GM12878 (cell line): ENCODE measurements at regions not wholly inside any gene's neighbourhood (a gene's known extent, or its start where the extent isn't known, plus 50 kb on each side); places are given as distances from the start of the nearest gene placed in this dataset.

Experiments used
- ATAC-seq: fragments of 200-7000 bp; cut with Tn5 transposase; 3 replicates; pipeline ENCODE4 v1.9.1; 2020; ENCODE audit warnings: mild to moderate bottlenecking, moderate library complexity
- BruUV-seq: library from RNA; stranded (reverse); fragments of 400-500 nt; replicated peaks from 2 replicates; lab custom pipeline; 2021; lab: Mats Ljungman, UMichigan
- CTCF ChIA-PET: fragments of 300-600 bp; sonication (Branson Sonifier 250); formaldehyde crosslinking; extraction: SDS; loops from one replicate; lab custom pipeline; 2021; ENCODE audit warnings: inconsistent platforms; lab: Yijun Ruan, JAX
- POLR2A ChIA-PET: fragments of 350-600 bp; formaldehyde crosslinking; extraction: SDS; loops from one replicate; lab custom pipeline; 2021; ENCODE audit warnings: inconsistent platforms; lab: Charles Lee
- RAD21 ChIA-PET: fragments of 300-600 bp; sonication (Branson Sonifier 250); formaldehyde crosslinking; loops from one replicate; lab custom pipeline; 2023; ENCODE audit warnings: antibody characterized with exemption; ENCODE audit not compliant: unreplicated experiment; lab: Charles Lee
- SMC1A ChIA-PET: fragments of 300-600 bp; sonication (Branson Sonifier 250); formaldehyde crosslinking; loops from one replicate; lab custom pipeline; 2023; ENCODE audit not compliant: unreplicated experiment, uncharacterized antibody; lab: Charles Lee
- DNase-seq: peaks from one replicate; pipeline ENCODE4 v3.0.0-alpha.2; 2011; ENCODE audit warnings: low read depth, low spot score
- FAIRE-seq: peaks from 3 replicates; lab custom pipeline; 2011; peaks lifted over from hg19 to GRCh38; lab: Jason Lieb, UNC
- H2AFZ ChIP-seq: 2 replicates; pipeline ENCODE4 v1.6.0; 2011; ENCODE audit warnings: low read depth, low read length, control low read depth; ENCODE audit not compliant: control insufficient read depth
- H3K27ac ChIP-seq: 2 replicates; pipeline ENCODE4 v1.5.1; 2011; ENCODE audit warnings: control low read depth; ENCODE audit not compliant: control insufficient read depth, insufficient read depth
- H3K27me3 ChIP-seq, 2 experiments: replicated peaks in 1 of 2; 2 replicates each; pipeline versions ENCODE4 v1.6.0 to v1.6.1; 2011; ENCODE audit warnings: low read length in 1 of 2; ENCODE audit not compliant: control insufficient read depth in 2 of 2, insufficient read depth in 2 of 2
- H3K36me3 ChIP-seq, 2 experiments: 2 replicates each; pipeline ENCODE4 v1.5.1; 2011; ENCODE audit warnings: low read length in 1 of 2; ENCODE audit not compliant: control insufficient read depth in 2 of 2, insufficient read depth in 2 of 2
- H3K4me1 ChIP-seq: 2 replicates; pipeline ENCODE4 v1.6.1; 2011; ENCODE audit warnings: mild to moderate bottlenecking, low read length, moderate library complexity, mixed read lengths; ENCODE audit not compliant: control insufficient read depth, insufficient read depth
- H3K4me2 ChIP-seq: 2 replicates; pipeline ENCODE4 v1.6.0; 2011; ENCODE audit warnings: control low read depth; ENCODE audit not compliant: control insufficient read depth, insufficient read depth
- H3K4me3 ChIP-seq: fragments of 200-600 bp; sonication (generic); 2 replicates; pipeline ENCODE4 v1.5.1; 2016
- H3K79me2 ChIP-seq: 2 replicates; pipeline ENCODE4 v1.6.0; 2011; ENCODE audit warnings: low read length; ENCODE audit not compliant: control insufficient read depth, insufficient read depth
- H3K9ac ChIP-seq: 2 replicates; pipeline ENCODE4 v1.8.0; 2011; ENCODE audit warnings: low read length, control low read depth, mixed read lengths; ENCODE audit not compliant: control insufficient read depth, insufficient read depth
- H3K9me3 ChIP-seq: replicated peaks from 3 replicates; pipeline ENCODE4 v1.5.1; 2011; ENCODE audit warnings: mild to moderate bottlenecking, low read length; ENCODE audit not compliant: control insufficient read depth, insufficient read depth
- H4K20me1 ChIP-seq: 2 replicates; pipeline ENCODE4 v1.6.0; 2011; ENCODE audit not compliant: control insufficient read depth, insufficient read depth
- BCL11A ChIP-seq: IDR thresholded peaks from 2 replicates; pipeline ENCODE4 v1.6.1; 2011; ENCODE audit warnings: low read depth, low read length
- IRF4 ChIP-seq: IDR thresholded peaks from 2 replicates; pipeline ENCODE4 v1.6.1; 2011; ENCODE audit warnings: low read depth, low read length
- LARP7 ChIP-seq: fragments of 450-650 bp; IDR thresholded peaks from 2 replicates; pipeline ENCODE4 v1.6.1; 2017; ENCODE audit warnings: mild to moderate bottlenecking
- SIX5 ChIP-seq: IDR thresholded peaks from 2 replicates; pipeline ENCODE4 v1.6.1; 2011; ENCODE audit warnings: mild to moderate bottlenecking, low read depth, low read length, moderate library complexity; ENCODE audit not compliant: severe bottlenecking
- TAF1 ChIP-seq: IDR thresholded peaks from 2 replicates; pipeline ENCODE4 v1.6.1; 2011; ENCODE audit warnings: mild to moderate bottlenecking, low read depth, low read length, borderline replicate concordance
- TCF12 ChIP-seq: IDR thresholded peaks from 2 replicates; pipeline ENCODE4 v1.6.1; 2011; ENCODE audit warnings: low read depth, mild to moderate bottlenecking, low read length
- WRNIP1 ChIP-seq: IDR thresholded peaks from 2 replicates; pipeline ENCODE4 v1.6.1; 2011; ENCODE audit warnings: low read depth, low read length, improper control_type of control experiment, borderline replicate concordance
- ZNF274 ChIP-seq: IDR thresholded peaks from one replicate; pipeline ENCODE4 v1.8.0; 2011; ENCODE audit not compliant: insufficient read length, insufficient read depth
- WGBS: methylation state at CpG from one replicate; pipeline ENCODE4 v1.1.6; 2016; ENCODE audit warnings: low lambda C conversion rate; ENCODE audit not compliant: insufficient replicate concordance, insufficient coverage; ENCODE audit errors: missing lambda C conversion rate; 5-methylcytosine and 5-hydroxymethylcytosine counted together
- in situ Hi-C: fragments of 300-500 bp; cut with MboI; formaldehyde crosslinking; loops from 9 replicates; pipeline ENCODE4 v1.14.3; 2018; ENCODE audit warnings: mixed read lengths
- intact Hi-C: fragments of 100-400 bp; cut with micrococcal nuclease; formaldehyde crosslinking; loops from one replicate; pipeline ENCODE4 v1.14.2; 2022; ENCODE audit not compliant: unreplicated experiment
- TF ChIP-seq, protein P1 (sequence below): IDR thresholded peaks from 2 replicates; pipeline ENCODE4 v1.6.1; 2012; ENCODE audit warnings: low read depth, low read length, improper control_type of control experiment
- TF ChIP-seq, protein P2 (sequence below): IDR thresholded peaks from 2 replicates; pipeline ENCODE4 v1.6.1; 2012; ENCODE audit warnings: low read depth, low read length, improper control_type of control experiment
- TF ChIP-seq, protein P3 (sequence below): fragments of 450-650 bp; IDR thresholded peaks from 2 replicates; pipeline ENCODE4 v1.6.1; 2017; ENCODE audit warnings: mild to moderate bottlenecking, moderate library complexity
- TF ChIP-seq, protein P4 (sequence below): IDR thresholded peaks from 2 replicates; pipeline ENCODE4 v1.6.1; 2012; ENCODE audit warnings: mild to moderate bottlenecking, low read depth, low read length

DNA sequence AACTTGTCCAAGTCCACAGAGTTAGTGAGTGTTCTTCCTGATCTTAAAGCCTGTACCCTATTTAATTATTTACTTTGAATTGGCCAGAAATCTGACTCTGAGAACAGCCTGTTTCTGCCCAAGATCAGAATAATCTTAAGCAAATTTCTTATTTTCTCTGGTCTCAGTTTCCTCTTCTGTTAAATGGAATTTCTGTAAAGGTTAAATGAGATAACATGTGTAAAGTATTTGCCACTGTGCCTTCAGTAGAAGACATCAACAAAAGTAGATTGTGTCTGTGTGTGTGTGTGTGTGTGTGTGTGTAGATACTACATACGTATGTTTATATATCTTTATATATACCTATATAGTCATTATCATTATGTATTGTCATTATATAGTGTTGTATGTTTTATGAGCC lies 124.2 kb upstream of the FGGY start:
- H3K4me1 ChIP-seq = no peaks in the 10 kb centered on the region
- no peak overlapping the region for H3K4me2 ChIP-seq
- no peak overlapping the region for H2AFZ ChIP-seq
- H3K36me3 ChIP-seq = no peaks in the 10 kb centered on the region
- intact Hi-C loops (no loop called here), in situ Hi-C loops (no loop called here)
- WGBS = 84% methylated on average over 1 of the region's 1 CpG
- H4K20me1 ChIP-seq = no peaks in the 10 kb centered on the region
- ATAC-seq = no peak
- RAD21 ChIA-PET = no interaction called here
- CTCF ChIA-PET = no interaction called here
- SMC1A ChIA-PET = interaction anchor here (0.6 to 1.0 kb wide), 2 partner anchors 42 to 519 kb away, joined by 3 read pairs; no protein-coding TSS in a partner anchor
- no peak overlapping the region for H3K27ac ChIP-seq
- no TSS peak for BruUV-seq
- no peak overlapping the region for H3K4me3 ChIP-seq
- no peaks in the 10 kb centered on the region for H3K27me3 ChIP-seq
- FAIRE-seq = no peak
- H3K79me2 ChIP-seq = no peaks in the 10 kb centered on the region
- no peak for DNase-seq
- POLR2A ChIA-PET = interaction anchor here (0.6 kb wide), 1 partner anchor 56 kb away, joined by 3 read pairs; no protein-coding TSS in a partner anchor
- no peak overlapping the region for H3K9ac ChIP-seq
- H3K9me3 ChIP-seq = no peaks in the 10 kb centered on the region
- TF ChIP-seq BCL11A (no peak), SIX5 (no peak), TAF1 (no peak), TCF12 (no peak), WRNIP1 (no peak), IRF4 (no peak), ZNF274 (no peak), LARP7 (no peak)
- TF ChIP-seq, protein P1, sequence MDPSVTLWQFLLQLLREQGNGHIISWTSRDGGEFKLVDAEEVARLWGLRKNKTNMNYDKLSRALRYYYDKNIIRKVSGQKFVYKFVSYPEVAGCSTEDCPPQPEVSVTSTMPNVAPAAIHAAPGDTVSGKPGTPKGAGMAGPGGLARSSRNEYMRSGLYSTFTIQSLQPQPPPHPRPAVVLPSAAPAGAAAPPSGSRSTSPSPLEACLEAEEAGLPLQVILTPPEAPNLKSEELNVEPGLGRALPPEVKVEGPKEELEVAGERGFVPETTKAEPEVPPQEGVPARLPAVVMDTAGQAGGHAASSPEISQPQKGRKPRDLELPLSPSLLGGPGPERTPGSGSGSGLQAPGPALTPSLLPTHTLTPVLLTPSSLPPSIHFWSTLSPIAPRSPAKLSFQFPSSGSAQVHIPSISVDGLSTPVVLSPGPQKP = no peak
- TF ChIP-seq, protein P2, sequence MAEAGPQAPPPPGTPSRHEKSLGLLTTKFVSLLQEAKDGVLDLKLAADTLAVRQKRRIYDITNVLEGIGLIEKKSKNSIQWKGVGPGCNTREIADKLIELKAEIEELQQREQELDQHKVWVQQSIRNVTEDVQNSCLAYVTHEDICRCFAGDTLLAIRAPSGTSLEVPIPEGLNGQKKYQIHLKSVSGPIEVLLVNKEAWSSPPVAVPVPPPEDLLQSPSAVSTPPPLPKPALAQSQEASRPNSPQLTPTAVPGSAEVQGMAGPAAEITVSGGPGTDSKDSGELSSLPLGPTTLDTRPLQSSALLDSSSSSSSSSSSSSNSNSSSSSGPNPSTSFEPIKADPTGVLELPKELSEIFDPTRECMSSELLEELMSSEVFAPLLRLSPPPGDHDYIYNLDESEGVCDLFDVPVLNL = no peak
- TF ChIP-seq, protein P3, sequence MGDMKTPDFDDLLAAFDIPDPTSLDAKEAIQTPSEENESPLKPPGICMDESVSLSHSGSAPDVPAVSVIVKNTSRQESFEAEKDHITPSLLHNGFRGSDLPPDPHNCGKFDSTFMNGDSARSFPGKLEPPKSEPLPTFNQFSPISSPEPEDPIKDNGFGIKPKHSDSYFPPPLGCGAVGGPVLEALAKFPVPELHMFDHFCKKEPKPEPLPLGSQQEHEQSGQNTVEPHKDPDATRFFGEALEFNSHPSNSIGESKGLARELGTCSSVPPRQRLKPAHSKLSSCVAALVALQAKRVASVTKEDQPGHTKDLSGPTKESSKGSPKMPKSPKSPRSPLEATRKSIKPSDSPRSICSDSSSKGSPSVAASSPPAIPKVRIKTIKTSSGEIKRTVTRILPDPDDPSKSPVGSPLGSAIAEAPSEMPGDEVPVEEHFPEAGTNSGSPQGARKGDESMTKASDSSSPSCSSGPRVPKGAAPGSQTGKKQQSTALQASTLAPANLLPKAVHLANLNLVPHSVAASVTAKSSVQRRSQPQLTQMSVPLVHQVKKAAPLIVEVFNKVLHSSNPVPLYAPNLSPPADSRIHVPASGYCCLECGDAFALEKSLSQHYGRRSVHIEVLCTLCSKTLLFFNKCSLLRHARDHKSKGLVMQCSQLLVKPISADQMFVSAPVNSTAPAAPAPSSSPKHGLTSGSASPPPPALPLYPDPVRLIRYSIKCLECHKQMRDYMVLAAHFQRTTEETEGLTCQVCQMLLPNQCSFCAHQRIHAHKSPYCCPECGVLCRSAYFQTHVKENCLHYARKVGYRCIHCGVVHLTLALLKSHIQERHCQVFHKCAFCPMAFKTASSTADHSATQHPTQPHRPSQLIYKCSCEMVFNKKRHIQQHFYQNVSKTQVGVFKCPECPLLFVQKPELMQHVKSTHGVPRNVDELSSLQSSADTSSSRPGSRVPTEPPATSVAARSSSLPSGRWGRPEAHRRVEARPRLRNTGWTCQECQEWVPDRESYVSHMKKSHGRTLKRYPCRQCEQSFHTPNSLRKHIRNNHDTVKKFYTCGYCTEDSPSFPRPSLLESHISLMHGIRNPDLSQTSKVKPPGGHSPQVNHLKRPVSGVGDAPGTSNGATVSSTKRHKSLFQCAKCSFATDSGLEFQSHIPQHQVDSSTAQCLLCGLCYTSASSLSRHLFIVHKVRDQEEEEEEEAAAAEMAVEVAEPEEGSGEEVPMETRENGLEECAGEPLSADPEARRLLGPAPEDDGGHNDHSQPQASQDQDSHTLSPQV = no peak
- TF ChIP-seq, protein P4, sequence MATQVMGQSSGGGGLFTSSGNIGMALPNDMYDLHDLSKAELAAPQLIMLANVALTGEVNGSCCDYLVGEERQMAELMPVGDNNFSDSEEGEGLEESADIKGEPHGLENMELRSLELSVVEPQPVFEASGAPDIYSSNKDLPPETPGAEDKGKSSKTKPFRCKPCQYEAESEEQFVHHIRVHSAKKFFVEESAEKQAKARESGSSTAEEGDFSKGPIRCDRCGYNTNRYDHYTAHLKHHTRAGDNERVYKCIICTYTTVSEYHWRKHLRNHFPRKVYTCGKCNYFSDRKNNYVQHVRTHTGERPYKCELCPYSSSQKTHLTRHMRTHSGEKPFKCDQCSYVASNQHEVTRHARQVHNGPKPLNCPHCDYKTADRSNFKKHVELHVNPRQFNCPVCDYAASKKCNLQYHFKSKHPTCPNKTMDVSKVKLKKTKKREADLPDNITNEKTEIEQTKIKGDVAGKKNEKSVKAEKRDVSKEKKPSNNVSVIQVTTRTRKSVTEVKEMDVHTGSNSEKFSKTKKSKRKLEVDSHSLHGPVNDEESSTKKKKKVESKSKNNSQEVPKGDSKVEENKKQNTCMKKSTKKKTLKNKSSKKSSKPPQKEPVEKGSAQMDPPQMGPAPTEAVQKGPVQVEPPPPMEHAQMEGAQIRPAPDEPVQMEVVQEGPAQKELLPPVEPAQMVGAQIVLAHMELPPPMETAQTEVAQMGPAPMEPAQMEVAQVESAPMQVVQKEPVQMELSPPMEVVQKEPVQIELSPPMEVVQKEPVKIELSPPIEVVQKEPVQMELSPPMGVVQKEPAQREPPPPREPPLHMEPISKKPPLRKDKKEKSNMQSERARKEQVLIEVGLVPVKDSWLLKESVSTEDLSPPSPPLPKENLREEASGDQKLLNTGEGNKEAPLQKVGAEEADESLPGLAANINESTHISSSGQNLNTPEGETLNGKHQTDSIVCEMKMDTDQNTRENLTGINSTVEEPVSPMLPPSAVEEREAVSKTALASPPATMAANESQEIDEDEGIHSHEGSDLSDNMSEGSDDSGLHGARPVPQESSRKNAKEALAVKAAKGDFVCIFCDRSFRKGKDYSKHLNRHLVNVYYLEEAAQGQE = no peak
